ENCODE measurements at regions not wholly inside any gene's neighbourhood (a gene's known extent, or its start where the extent isn't known, plus 50 kb on each side); places are given as distances from the start of the nearest gene placed in this dataset.
"Not testable (repeated sequence)": the region's sequence is repeated elsewhere in the genome, so short reads cannot be mapped to it uniquely, and the experiment has no call there.

DNA sequence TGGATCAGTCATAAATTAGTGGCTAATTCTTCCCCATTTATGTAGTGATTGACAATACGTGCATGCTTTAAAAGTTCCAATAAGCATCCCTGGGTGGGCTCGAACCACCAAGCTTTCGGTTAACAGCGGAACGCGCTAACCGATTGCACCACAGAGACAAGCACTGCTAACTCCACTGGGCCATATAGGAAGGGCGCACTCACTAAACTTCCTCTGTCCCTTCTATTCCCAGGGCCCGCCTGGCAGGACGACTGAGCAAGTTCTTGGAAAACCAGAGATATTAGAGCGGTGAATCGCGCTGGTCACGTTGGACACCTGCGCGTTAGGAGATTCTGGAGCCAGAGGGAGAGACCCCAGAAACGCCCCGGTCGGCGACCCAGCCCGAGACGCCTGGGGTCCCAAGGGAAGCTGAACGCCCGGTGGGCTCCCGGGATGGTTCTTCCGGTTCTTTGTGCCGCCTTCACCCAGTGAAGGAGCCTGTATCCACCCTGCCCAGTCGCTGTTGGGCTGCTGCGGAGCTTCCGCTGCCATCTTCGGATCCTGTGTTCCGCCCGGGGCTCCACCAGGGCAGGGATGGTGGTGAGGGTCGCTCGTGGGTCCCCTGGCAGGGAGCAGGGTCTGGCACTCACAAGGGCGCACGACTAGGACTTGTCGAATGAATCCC, 62.8 kb downstream of the PPIAL4A start:
- TF ChIP-seq, protein P1, sequence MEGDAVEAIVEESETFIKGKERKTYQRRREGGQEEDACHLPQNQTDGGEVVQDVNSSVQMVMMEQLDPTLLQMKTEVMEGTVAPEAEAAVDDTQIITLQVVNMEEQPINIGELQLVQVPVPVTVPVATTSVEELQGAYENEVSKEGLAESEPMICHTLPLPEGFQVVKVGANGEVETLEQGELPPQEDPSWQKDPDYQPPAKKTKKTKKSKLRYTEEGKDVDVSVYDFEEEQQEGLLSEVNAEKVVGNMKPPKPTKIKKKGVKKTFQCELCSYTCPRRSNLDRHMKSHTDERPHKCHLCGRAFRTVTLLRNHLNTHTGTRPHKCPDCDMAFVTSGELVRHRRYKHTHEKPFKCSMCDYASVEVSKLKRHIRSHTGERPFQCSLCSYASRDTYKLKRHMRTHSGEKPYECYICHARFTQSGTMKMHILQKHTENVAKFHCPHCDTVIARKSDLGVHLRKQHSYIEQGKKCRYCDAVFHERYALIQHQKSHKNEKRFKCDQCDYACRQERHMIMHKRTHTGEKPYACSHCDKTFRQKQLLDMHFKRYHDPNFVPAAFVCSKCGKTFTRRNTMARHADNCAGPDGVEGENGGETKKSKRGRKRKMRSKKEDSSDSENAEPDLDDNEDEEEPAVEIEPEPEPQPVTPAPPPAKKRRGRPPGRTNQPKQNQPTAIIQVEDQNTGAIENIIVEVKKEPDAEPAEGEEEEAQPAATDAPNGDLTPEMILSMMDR (conservative IDR thresholded peaks at IDR 0.05; ENCODE audit: low read depth, low read length), result not testable (repeated sequence)
- TF ChIP-seq EZH2 (IDR thresholded peaks at IDR 0.05; ENCODE audit: low read length, unreplicated experiment), result not testable (repeated sequence)

All from PC-3 (cell line).